Neural crest cell (in vitro differentiated cells): ENCODE measurements at regions not wholly inside any gene's neighbourhood (a gene's known extent, or its start where the extent isn't known, plus 50 kb on each side); places are given as distances from the start of the nearest gene placed in this dataset.

Experiments
- DNase-seq: peaks from one replicate; pipeline ENCODE4 v3.0.0; 2021; ENCODE audit warnings: low read depth, mixed read lengths, low spot score
- H3K27ac Mint-ChIP-seq: one replicate; pipeline ENCODE4 v1.8.0; 2021; ENCODE audit warnings: mild to moderate bottlenecking, mixed read lengths; ENCODE audit not compliant: unreplicated experiment
- H3K27me3 Mint-ChIP-seq: 2 replicates; pipeline ENCODE4 v1.8.0; 2021; ENCODE audit warnings: low read depth, mild to moderate bottlenecking, mixed read lengths
- H3K36me3 Mint-ChIP-seq: 2 replicates; pipeline ENCODE4 v1.8.0; 2021; ENCODE audit warnings: low read depth, mild to moderate bottlenecking, mixed read lengths
- H3K4me1 Mint-ChIP-seq: 2 replicates; pipeline ENCODE4 v1.8.0; 2021; ENCODE audit warnings: mixed read lengths
- H3K4me3 Mint-ChIP-seq: one replicate; pipeline ENCODE4 v1.8.0; 2021; ENCODE audit warnings: mild to moderate bottlenecking, mixed read lengths
- H3K9me3 Mint-ChIP-seq: 2 replicates; pipeline ENCODE4 v1.8.0; 2021; ENCODE audit warnings: mixed read lengths
- CTCF ChIP-seq: fragments of 200-600 bp; sonication (generic); conservative IDR thresholded peaks from 2 replicates; pipeline ENCODE4 v1.5.0; 2021; ENCODE audit warnings: antibody characterized with exemption, mild to moderate bottlenecking

GRCh38 chr2:114049826-114050225, 159.9 kb downstream of the ACTR3 start:
- H3K27me3 Mint-ChIP-seq, result peaks cover 17% of the 10 kb centered on the region
- DNase-seq, result no peak
- no peak overlapping the region for H3K27ac Mint-ChIP-seq
- no peaks in the 10 kb centered on the region for H3K4me1 Mint-ChIP-seq
- H3K9me3 Mint-ChIP-seq, result no peaks in the 10 kb centered on the region
- TF ChIP-seq CTCF, result no peak
- no peak overlapping the region for H3K4me3 Mint-ChIP-seq
- H3K36me3 Mint-ChIP-seq, result no peaks in the 10 kb centered on the region

GRCh38 chr2:114056294-114057143, 166.6 kb downstream of the ACTR3 start:
- no peaks in the 10 kb centered on the region for H3K4me1 Mint-ChIP-seq
- H3K4me3 Mint-ChIP-seq, result no peak overlapping the region
- no peak overlapping the region for H3K27ac Mint-ChIP-seq
- H3K9me3 Mint-ChIP-seq, result no peaks in the 10 kb centered on the region
- DNase-seq, result no peak
- TF ChIP-seq CTCF, result no peak
- H3K27me3 Mint-ChIP-seq, result peaks cover 32% of the 10 kb centered on the region
- no peaks in the 10 kb centered on the region for H3K36me3 Mint-ChIP-seq

- Mint-ChIP-seq H3K36me3 (no peaks in the 10 kb centered on the region), H3K4me1 (no peaks in the 10 kb centered on the region), H3K9me3 (no peaks in the 10 kb centered on the region), H3K27me3 (peaks cover 30% of the 10 kb centered on the region), H3K4me3 (no peak overlapping the region), H3K27ac (no peak overlapping the region)
- no peak for TF ChIP-seq CTCF
- no peak for DNase-seq
Measured at GRCh38 chr2:114057638-114058037, 167.7 kb downstream of the ACTR3 start.

DNA sequence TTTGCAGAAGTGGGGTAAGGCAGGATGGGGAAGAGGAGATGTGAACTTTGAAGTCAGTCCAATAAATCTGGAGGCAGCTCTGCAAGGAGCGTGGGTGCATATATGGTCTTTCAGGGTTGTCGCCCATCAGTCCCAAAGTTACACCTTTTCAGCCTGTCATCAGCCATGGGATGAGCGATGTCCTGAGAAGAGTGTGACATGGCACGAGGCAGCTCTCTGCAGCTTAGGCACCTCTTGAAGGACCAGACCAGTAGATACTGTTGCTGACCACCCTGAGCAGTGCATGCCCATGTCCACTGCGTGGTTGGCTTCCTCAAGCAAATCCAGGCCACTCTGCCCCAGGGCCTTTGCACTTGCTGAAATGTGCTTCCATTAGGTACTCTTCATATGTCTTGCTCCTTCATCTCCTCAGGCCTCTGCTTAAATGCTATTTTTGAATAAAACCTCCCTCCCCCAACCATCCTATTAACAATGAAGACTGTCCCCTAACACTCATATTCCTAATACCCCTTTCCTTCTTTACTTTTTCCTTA, 171.7 kb downstream of the ACTR3 start:
- Mint-ChIP-seq H3K27me3 (peaks cover 27% of the 10 kb centered on the region), H3K4me3 (no peak overlapping the region), H3K27ac (no peak overlapping the region), H3K36me3 (no peaks in the 10 kb centered on the region), H3K4me1 (peaks cover 7% of the 10 kb centered on the region), H3K9me3 (no peaks in the 10 kb centered on the region)
- DNase-seq, result no peak
- no peak for TF ChIP-seq CTCF

DNA sequence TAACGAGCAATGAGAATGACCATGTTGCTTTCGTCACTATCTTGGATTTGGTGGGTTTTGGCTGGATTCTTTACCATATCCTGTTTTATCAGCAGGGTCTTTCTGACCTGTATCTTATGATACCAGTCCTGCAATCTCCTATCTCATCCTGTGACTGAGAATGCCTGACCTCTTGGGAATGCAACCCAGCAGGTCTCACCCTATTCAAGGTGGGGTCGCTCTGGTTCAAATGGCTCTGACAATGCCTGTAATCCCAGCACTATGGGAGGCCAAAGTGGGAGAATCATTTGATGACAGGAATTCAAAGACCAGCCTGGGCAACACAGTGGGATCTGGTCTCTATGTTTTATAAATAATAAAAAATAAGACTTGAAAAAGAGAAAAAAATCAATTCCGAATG, 173.5 kb downstream of the ACTR3 start:
- no peak overlapping the region for H3K4me3 Mint-ChIP-seq
- H3K27me3 Mint-ChIP-seq, result peaks cover 28% of the 10 kb centered on the region
- peaks cover 7% of the 10 kb centered on the region for H3K4me1 Mint-ChIP-seq
- no peak for DNase-seq
- no peaks in the 10 kb centered on the region for H3K36me3 Mint-ChIP-seq
- H3K9me3 Mint-ChIP-seq, result no peaks in the 10 kb centered on the region
- H3K27ac Mint-ChIP-seq, result no peak overlapping the region
- TF ChIP-seq CTCF, result no peak
